HG03342 (cell line): ENCODE measurements at regions not wholly inside any gene's neighbourhood (a gene's known extent, or its start where the extent isn't known, plus 50 kb on each side); places are given as distances from the start of the nearest gene placed in this dataset.

ENCODE experiments used
- ATAC-seq: cut with Tn5 transposase; IDR thresholded peaks from one replicate; pipeline ENCODE4 v1.9.1; 2021; ENCODE audit warnings: mild to moderate bottlenecking, moderate library complexity; ENCODE audit not compliant: unreplicated experiment

- no peak for ATAC-seq
Measured at GRCh38 chr5:159385536-159385935, 55.2 kb upstream of the IL12B start.

GRCh38 chr5:159386028-159386711 lies 55.9 kb upstream of the IL12B start:
- ATAC-seq, result no peak

GRCh38 chr5:159392871-159393270 lies 62.6 kb upstream of the IL12B start:
- no peak for ATAC-seq

- no peak for ATAC-seq
Measured at GRCh38 chr5:159393854-159394274, 63.6 kb upstream of the IL12B start.

GRCh38 chr5:159395202-159395601 lies 64.9 kb upstream of the IL12B start:
- no peak for ATAC-seq

- ATAC-seq, result no peak
Measured at GRCh38 chr5:159398936-159399335, 68.6 kb upstream of the IL12B start.

- ATAC-seq, result no peak
Measured at GRCh38 chr5:159400476-159400875, 70.2 kb upstream of the IL12B start.

- ATAC-seq, result no peak
Measured at GRCh38 chr5:159402311-159402710, 72.0 kb upstream of the IL12B start.

- ATAC-seq, result no peak
Measured at GRCh38 chr5:159402856-159403255, 72.6 kb upstream of the IL12B start.

- no peak for ATAC-seq
Measured at GRCh38 chr5:159403906-159404681, 73.8 kb upstream of the IL12B start.

- peak; percentile 60 for ATAC-seq
Measured at GRCh38 chr5:159405611-159406031, 75.3 kb upstream of the IL12B start.

- ATAC-seq, result no peak
Measured at GRCh38 chr5:159406571-159406970, 76.3 kb upstream of the IL12B start.

- ATAC-seq, result peak; percentile 61
Measured at GRCh38 chr5:159409801-159410200, 79.5 kb upstream of the IL12B start.

GRCh38 chr5:159410480-159410879 lies 80.2 kb upstream of the IL12B start:
- ATAC-seq, result no peak

GRCh38 chr5:159411115-159411514 lies 80.8 kb upstream of the IL12B start:
- ATAC-seq, result no peak

- ATAC-seq, result peak; percentile 74
Measured at GRCh38 chr5:159412284-159413046, 82.2 kb upstream of the IL12B start.

- ATAC-seq, result no peak
Measured at GRCh38 chr5:159414021-159414420, 83.7 kb upstream of the IL12B start.

GRCh38 chr5:159415301-159415937 lies 85.1 kb upstream of the IL12B start:
- ATAC-seq, result no peak

GRCh38 chr5:159416438-159416837 lies 86.2 kb upstream of the IL12B start:
- ATAC-seq, result no peak

- no peak for ATAC-seq
Measured at GRCh38 chr5:159417170-159417569, 86.9 kb upstream of the IL12B start.

GRCh38 chr5:159419576-159419975 lies 89.3 kb upstream of the IL12B start:
- no peak for ATAC-seq
